D721Med (cell line): ENCODE measurements at regions not wholly inside any gene's neighbourhood (a gene's known extent, or its start where the extent isn't known, plus 50 kb on each side); places are given as distances from the start of the nearest gene placed in this dataset.

Source experiments
- DNase-seq: peaks from one replicate; pipeline ENCODE4 v3.0.0; 2011; ENCODE audit warnings: low spot score; ENCODE audit not compliant: insufficient read length
- FAIRE-seq: peaks from 2 replicates; lab custom pipeline; 2011; peaks lifted over from hg19 to GRCh38; lab: Jason Lieb, UNC
- CTCF ChIP-seq: IDR thresholded peaks from 2 replicates; pipeline ENCODE4 v1.5.1; 2012; ENCODE audit warnings: mild to moderate bottlenecking, control low read depth; ENCODE audit not compliant: insufficient read depth; ENCODE audit errors: missing control alignments

GRCh38 chr3:182730675-182731042 lies 62.6 kb upstream of the ATP11B start:
- FAIRE-seq (no peak), DNase-seq (no peak)
- no peak for TF ChIP-seq CTCF

DNA sequence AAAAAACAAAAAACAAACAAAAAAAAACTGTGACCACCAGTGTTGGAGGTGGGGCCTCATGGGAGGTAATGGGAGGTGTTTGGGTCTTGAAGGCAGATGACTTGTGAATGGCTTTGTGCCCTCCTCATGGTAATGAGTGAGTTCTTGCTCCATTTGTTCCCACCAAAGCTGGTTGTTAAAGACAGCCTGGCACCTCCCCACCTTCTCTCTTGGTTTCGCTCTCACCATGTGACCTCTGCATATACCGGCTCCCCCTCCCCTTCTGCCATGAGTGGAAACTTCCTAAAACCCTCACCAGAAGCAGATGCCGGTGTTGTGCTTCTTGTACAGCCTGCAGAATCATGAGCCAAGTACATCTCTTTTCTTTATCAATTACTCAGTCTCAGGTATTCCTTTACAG lies 61.5 kb upstream of the ATP11B start:
- DNase-seq (no peak), FAIRE-seq (no peak)
- TF ChIP-seq CTCF = no peak

DNA sequence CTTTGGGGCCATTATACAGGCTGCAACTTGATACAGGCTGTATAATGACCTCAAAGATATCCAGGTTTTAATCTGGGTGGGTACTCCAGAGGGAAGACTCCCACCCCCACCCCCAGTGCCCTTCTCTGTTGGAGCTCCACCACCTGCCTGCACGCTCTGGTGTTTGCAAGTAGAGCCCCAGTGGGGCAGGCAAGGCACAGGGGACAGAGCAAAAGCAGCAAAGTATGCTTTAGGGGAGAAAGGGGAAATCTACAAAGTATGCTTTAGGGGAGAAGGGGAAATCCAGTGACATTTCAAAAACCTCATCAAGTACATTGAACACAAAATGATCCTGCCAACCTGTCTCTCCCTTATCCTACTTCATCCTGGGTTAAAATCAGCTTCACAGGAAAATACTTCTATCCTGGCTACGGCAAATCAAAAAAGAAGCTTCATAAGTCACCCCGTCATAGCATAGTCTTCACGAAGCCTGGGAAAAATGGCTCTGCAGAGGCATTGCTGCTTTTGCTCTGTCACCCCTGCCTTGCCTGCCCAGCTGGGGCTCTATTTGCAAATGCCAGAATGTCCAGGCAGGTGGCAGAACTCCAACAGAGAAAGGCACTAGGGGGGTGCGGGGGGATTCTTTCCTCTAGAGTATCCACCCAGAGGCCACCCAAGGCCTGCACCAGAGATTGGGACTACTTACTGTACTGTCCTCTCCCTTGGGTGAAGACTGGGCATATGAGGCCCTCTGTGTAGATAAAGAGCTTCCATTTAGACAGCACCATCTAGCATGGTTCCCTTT lies 60.9 kb upstream of the ATP11B start:
- FAIRE-seq = no peak
- no peak for DNase-seq
- no peak for TF ChIP-seq CTCF

DNA sequence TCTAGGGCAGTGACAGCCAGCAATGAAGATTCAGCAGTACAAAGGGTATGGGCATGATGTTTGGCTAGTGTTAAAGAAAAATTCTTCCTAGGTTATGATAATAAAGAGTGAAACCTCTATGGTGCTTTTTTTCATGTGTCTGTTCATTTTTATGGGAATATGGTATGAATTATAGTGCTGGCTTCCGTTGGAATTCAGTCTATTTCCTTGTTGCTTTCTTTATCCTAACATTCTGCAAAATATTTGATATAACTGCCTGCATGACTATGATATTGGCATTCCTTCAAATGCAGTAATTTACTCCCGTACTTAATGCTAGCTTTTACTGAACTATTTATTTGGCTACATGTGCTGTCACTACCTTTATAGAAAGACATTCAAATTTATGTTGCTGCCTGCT lies 57.6 kb upstream of the ATP11B start:
- DNase-seq (no peak), FAIRE-seq (no peak)
- no peak for TF ChIP-seq CTCF

- FAIRE-seq (no peak), DNase-seq (no peak)
- TF ChIP-seq CTCF = no peak
Measured at GRCh38 chr3:182737825-182738224, 55.5 kb upstream of the ATP11B start.

DNA sequence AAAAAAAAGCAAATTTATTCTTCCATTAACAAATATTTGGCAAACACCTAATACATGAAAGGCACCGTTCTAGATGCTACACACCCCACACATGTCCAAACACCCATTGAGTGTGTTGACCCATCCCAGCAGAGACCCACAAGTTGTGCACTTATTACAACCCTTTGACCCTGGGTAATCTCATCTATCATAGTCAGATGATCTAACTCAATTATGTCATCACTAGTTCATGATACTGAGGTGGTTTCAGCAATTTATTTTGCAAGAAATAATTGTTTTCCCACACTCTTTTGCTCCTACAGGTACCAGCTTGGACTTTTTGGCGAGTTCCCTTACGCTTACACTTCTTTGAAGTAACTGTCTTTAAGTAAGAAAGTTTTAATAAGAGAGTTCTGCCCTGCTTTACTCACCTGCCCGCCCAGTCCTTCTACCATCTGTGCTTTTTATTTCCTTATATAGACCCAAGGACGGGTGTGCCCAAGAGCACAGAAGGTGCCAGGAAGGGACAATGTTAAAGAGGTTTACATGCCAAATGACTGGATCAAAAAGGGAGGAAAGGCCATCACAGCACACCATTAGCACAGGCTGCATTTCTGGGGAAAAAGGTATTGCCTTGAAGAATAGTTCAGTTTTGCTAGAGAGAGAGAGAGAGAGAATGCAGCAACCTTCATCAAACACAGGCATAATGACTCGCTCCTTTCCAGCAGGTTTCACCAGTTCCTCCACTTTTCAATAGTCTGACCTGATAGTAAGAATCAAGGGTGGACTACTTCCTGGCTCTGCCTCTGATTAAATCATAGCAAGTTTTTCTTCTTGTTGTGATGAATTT lies 54.5 kb upstream of the ATP11B start:
- no peak for FAIRE-seq
- TF ChIP-seq CTCF = no peak
- no peak for DNase-seq

DNA sequence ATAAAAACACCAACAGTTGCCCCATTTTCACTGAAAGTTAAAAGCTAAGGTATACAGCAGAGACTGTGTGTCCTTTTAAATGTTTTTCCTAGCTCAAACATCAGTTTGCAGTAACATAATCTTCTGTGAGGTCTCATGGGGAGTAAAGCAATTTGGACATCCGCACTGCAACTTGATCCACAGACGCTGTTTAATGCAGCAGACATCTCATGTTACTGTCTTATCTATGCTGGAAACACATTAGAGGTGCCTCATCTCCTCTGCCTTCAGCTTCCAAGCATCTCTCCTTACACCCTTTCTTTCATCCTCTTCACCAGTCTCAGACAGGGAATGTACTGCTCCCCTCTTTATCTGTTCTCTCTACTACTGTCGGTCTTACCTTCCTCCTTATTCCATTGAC lies 53.7 kb upstream of the ATP11B start:
- no peak for FAIRE-seq
- TF ChIP-seq CTCF = no peak
- no peak for DNase-seq
